ENCODE measurements at regions not wholly inside any gene's neighbourhood (a gene's known extent, or its start where the extent isn't known, plus 50 kb on each side); places are given as distances from the start of the nearest gene placed in this dataset.

GRCh38 chr6:19637010-19637409, 200.2 kb upstream of the ID4 start:
- no peak for DNase-seq (ENCODE audit: extremely low read depth, low read depth, low spot score)

GRCh38 chr6:19638931-19639330, 198.2 kb upstream of the ID4 start:
- no peak for DNase-seq (ENCODE audit: extremely low read depth, low read depth, low spot score)

GRCh38 chr6:19643287-19643686, 193.9 kb upstream of the ID4 start:
- no peak for DNase-seq (ENCODE audit: extremely low read depth, low read depth, low spot score)

- no peak for DNase-seq (ENCODE audit: extremely low read depth, low read depth, low spot score)
Measured at GRCh38 chr6:19643713-19644112, 193.5 kb upstream of the ID4 start.

- DNase-seq (ENCODE audit: extremely low read depth, low read depth, low spot score), result no peak
Measured at GRCh38 chr6:19655744-19656143, 181.4 kb upstream of the ID4 start.

GRCh38 chr6:19660123-19660910, 176.9 kb upstream of the ID4 start:
- DNase-seq (ENCODE audit: extremely low read depth, low read depth, low spot score), result no peak

GRCh38 chr6:19662911-19663310, 174.3 kb upstream of the ID4 start:
- DNase-seq (ENCODE audit: extremely low read depth, low read depth, low spot score), result no peak

GRCh38 chr6:19663479-19663878, 173.7 kb upstream of the ID4 start:
- no peak for DNase-seq (ENCODE audit: extremely low read depth, low read depth, low spot score)

- DNase-seq (ENCODE audit: extremely low read depth, low read depth, low spot score), result no peak
Measured at GRCh38 chr6:19664050-19664449, 173.1 kb upstream of the ID4 start.

GRCh38 chr6:19664878-19665612, 172.1 kb upstream of the ID4 start:
- DNase-seq (ENCODE audit: extremely low read depth, low read depth, low spot score), result no peak

GRCh38 chr6:19665613-19665909, 171.6 kb upstream of the ID4 start:
- no peak for DNase-seq (ENCODE audit: extremely low read depth, low read depth, low spot score)

- DNase-seq (ENCODE audit: extremely low read depth, low read depth, low spot score), result no peak
Measured at GRCh38 chr6:19668710-19669109, 168.5 kb upstream of the ID4 start.

GRCh38 chr6:19669206-19669605, 168.0 kb upstream of the ID4 start:
- no peak for DNase-seq (ENCODE audit: extremely low read depth, low read depth, low spot score)

GRCh38 chr6:19682859-19683258, 154.3 kb upstream of the ID4 start:
- no peak for DNase-seq (ENCODE audit: extremely low read depth, low read depth, low spot score)

- DNase-seq (ENCODE audit: extremely low read depth, low read depth, low spot score), result no peak
Measured at GRCh38 chr6:19690325-19691075, 146.7 kb upstream of the ID4 start.

GRCh38 chr6:19691465-19692167, 145.6 kb upstream of the ID4 start:
- no peak for DNase-seq (ENCODE audit: extremely low read depth, low read depth, low spot score)

GRCh38 chr6:19692506-19693298, 144.5 kb upstream of the ID4 start:
- no peak for DNase-seq (ENCODE audit: extremely low read depth, low read depth, low spot score)

- DNase-seq (ENCODE audit: extremely low read depth, low read depth, low spot score), result no peak
Measured at GRCh38 chr6:19694697-19695096, 142.5 kb upstream of the ID4 start.

- DNase-seq (ENCODE audit: extremely low read depth, low read depth, low spot score), result no peak
Measured at GRCh38 chr6:19697744-19698290, 139.4 kb upstream of the ID4 start.

- DNase-seq (ENCODE audit: extremely low read depth, low read depth, low spot score), result no peak
Measured at GRCh38 chr6:19699932-19700331, 137.2 kb upstream of the ID4 start.
